ENCODE measurements at regions not wholly inside any gene's neighbourhood (a gene's known extent, or its start where the extent isn't known, plus 50 kb on each side); places are given as distances from the start of the nearest gene placed in this dataset.

GRCh38 chr1:200332716-200333115 lies 77.1 kb downstream of the ZNF281 start:
- TF ChIP-seq CTCF (IDR thresholded peaks at IDR 0.05; ENCODE audit: low read depth, low read length, missing input control) (no peak), ATF3 (IDR thresholded peaks at IDR 0.05) (no peak), ZBTB33 (IDR thresholded peaks at IDR 0.05) (no peak), REST (IDR thresholded peaks at IDR 0.05) (no peak)

All from liver (tissue), 3 donors.